Colon (tissue), 2 donors: ENCODE measurements at regions not wholly inside any gene's neighbourhood (a gene's known extent, or its start where the extent isn't known, plus 50 kb on each side); places are given as distances from the start of the nearest gene placed in this dataset.
"Not testable (repeated sequence)": the region's sequence is repeated elsewhere in the genome, so short reads cannot be mapped to it uniquely, and the experiment has no call there.

Source experiments
- FAIRE-seq: peaks from 2 replicates; lab custom pipeline; 2012; peaks lifted over from hg19 to GRCh38; lab: Jason Lieb, UNC
- donor health status: control.
- donor health status: control.

DNA sequence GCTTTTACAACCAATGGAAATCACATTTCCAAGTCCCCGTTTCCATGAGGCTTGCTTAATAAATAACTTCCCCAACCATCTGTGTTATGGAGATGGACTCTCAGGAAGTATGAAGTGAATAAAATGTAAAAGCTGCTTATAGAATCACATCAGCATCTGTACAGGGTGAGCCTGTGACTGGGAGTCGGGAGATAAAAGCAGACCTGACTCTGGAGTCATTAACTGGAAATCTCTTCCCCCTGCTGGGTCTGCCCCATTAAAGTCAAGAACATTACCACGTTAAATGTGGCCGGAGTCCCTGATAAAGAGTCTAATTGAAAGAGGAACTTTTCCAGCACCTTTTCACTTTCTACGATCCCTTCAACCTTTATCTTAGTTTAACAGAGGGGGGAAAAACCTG is 368.5 kb downstream of the DOK5 start:
- FAIRE-seq: no peak

DNA sequence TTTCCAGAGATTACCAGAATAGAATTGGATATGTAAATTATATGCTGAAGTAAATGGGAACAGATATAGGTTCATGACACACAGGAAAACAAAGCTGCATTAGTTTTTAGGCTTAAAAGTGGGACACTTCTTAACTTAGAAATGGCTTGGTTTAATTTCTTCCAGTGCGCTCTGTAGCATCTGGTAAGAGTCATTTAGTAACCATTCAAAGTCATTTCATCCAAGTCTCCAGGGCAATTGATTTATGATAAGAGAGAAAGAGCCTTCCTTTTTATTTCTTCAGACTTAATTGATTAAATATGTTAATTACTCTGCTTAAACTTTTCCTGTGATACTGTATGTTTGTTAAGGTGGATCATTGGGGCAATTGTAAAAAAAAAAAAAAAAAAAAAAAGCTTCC is 368.0 kb downstream of the DOK5 start:
- no peak for FAIRE-seq

- FAIRE-seq: no peak
Observed at GRCh38 chr20:54839224-54839623, 363.8 kb downstream of the DOK5 start.

- no peak for FAIRE-seq
Observed at GRCh38 chr20:54837226-54837625, 361.8 kb downstream of the DOK5 start.

- FAIRE-seq: no peak
Observed at GRCh38 chr20:54822386-54822785, 347.0 kb downstream of the DOK5 start.

DNA sequence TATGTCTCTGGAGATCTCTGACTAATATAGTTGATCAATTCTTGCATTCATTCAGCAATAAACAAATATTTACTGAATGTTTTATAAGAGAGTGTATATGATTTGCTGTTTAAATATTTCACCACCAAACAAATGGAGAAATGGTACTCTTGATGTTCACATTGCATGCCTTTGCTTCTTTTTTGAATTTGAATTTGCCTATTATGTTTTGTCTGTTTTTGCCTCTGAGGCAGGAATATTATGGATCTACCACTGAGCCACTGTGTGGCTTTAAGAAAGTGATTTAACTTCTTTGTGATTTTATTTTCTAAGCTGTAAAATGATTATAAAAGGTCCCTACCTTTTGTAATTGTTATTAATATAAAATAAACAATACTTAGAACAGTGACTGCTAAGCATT is 345.0 kb downstream of the DOK5 start:
- FAIRE-seq: no peak

GRCh38 chr20:54806462-54806861 is 331.1 kb downstream of the DOK5 start:
- no peak for FAIRE-seq

DNA sequence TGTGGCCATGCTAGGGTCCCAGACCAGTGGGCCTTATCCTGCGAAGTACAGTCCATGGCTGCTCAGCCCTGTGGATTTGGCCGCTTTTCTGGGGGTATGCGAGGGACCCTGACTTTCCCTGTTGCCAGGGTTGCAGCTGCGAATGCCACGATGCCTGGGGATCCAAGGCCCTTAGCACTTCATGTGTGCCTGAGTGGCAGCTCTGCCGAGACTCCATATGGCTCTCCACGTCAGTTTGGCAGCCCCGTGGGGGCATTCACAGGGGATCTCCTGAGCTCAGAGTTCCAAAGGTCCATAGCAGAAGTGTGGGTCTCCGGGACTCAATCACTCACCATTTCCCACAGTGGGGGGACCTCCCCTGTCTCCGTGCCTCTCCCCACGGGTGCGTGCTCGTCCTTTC is 319.5 kb downstream of the DOK5 start:
- no peak for FAIRE-seq

DNA sequence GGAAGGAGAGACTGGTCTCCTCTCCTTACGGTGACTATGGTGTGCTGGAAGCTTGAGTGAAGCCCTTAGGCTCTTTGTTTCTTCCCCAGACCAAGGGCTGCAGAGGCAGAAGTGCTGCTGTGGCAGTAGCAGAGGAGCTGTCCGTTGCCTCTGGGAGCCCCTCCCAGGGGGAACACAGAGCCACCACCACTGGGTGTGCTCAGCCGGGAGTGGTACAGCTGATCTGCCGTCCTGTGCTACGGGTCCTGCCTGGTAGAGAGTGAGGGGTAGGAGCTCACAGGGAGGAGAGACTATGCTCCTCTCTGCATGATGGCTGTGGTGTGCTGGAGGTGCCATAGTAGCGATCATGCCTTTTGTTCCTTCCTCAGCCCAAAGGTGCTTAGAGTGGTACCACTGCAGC is 318.7 kb downstream of the DOK5 start:
- FAIRE-seq: no peak

- FAIRE-seq: no peak
Observed at GRCh38 chr20:54793291-54793992, 318.0 kb downstream of the DOK5 start.

GRCh38 chr20:54792688-54793087 is 317.3 kb downstream of the DOK5 start:
- no peak for FAIRE-seq

DNA sequence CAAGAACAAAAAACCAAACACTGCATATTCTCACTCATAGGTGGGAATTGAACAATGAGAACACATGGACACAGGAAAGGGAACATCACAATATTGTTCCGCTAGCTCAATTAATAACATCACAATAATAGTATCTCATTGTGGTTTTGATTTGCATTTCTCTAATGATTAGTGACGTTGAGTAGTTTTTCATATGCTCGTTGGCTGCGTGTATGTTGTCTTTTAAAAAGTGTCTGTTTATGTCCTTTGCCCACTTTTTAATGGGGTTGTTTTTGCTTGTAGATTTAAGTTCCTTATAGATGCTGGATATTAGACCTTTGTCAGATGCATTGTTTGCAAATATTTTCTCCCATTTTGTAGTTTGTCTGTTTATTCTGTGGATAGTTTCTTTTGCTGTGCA is 312.9 kb downstream of the DOK5 start:
- not testable (repeated sequence) for FAIRE-seq

DNA sequence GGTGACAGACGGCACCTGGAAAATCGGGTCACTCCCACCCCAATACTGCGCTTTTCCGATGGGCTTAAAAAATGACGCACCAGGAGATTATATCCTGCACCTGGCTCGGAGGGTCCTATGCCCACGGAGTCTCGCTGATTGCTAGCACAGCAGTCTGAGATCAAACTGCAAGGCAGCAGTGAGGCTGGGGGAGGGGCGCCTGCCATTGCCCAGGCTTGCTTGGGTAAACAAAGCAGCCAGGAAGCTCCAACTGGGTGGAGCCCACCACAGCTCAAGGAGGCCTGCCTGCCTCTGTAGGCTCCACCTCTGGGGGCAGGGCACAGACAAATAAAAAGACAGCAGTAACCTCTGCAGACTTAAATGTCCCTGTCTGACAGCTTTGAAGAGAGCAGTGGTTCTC is 307.4 kb downstream of the DOK5 start:
- not testable (repeated sequence) for FAIRE-seq

DNA sequence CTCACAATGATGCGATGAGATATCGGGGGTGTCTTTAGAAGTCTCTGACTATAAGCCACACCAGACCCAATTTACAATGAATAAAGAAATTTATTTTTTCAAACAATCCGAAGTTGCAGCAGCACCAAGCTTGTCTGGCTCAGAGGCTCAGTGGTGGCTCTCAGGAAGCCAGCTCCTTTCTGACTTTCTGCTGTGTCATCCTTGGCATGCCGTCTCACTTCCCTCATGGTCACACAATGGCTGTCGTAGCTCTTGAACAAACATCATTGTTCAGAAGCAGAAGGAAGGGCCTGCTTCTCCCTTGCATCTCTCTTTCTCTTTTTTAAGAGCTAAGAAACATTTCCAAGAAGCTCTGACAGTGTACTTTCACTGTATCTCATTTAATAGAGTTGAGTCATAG is 299.0 kb downstream of the DOK5 start:
- no peak for FAIRE-seq

GRCh38 chr20:54773643-54774000 is 298.2 kb downstream of the DOK5 start:
- no peak for FAIRE-seq

DNA sequence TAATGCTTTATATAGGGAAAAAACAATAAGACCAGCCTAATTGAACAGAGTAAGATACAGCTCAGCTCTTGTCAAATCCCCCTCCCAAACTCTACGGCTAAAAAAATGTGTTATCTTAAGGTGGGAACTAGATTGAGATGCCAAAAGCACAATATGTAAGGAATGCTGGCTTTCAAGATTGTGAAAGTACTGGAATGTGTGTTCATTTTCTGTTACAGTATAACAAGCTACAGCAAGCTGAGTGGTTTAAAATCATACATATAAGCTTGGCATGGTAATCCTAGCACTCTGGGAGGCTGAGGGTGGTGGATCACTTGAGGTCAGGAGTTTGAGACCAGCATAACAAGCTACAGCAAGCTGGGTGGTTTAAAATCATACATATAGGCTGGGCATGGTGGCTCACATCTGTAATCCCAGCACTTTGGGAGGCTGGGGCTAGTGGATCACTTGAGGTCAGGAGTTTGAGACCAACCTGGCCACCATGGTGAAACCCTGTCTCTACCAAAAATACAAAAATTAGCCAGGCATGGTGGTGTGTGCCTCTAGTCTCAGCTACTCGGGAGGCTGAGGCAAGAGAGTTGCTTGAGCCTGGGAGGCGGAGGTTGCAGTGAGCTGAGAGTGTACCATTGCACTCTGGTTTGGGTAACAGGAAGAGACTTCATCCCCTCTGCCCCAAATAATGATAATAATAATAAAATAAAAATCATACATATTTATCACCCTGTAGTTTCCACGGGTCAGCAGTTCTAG is 297.7 kb downstream of the DOK5 start:
- no peak for FAIRE-seq

DNA sequence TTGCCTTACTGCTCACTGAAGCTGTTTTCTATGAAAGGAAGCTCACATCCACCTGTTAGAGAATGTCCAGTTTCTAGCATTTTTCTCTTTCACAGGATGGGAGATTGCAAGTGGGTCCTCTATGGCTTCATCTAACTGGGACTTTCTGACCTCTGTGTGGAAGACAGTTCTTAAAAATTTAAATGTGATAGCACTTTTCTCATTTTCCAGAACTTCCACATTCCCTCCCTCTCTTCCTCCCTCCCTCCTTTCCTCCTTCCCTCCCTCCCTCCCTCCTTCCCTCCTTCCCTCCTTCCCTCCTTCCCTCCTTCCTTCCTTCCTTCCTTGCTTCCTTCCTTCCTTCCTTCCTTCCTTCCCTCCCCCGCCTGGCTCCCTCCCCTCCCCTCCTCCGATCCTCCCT is 291.1 kb downstream of the DOK5 start:
- no peak for FAIRE-seq

DNA sequence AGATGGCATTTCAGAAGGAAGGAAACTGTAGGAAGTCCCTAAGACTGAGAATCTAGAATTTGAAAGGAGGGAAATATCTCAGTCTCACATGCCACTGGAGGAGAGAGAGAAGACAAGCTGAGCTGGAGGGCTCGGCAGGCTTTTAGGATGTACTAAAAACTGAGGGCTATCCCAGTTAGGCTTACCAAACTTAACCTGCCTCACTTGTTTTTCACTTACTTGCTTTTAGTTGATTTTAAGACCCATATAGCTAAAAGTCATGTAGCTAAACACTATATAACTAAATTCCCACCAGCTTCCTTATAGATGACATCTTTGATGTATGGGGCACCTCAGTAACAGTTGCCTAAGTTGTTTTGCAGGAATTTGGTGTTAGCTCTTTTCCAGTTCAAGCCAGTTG is 288.0 kb downstream of the DOK5 start:
- no peak for FAIRE-seq

DNA sequence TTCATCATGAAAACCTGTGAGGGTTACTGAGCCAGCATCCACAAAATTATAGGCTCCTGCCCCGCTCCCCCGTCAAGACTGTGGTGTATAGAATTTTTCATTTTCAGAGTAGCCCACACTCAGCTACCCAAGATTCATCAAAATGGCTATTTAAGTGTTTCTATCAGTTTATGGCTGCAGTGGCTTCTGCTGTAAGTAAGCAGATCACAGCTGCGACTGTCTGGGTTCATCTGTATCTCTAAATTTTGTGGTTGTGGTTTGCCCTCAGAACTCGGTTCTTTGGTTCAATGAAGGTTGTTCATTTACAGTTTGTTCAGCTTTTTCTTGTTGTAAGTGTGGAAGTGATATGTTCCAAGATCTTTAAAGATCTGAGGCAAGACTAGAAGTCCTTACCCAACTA is 284.2 kb downstream of the DOK5 start:
- FAIRE-seq: no peak

- no peak for FAIRE-seq
Observed at GRCh38 chr20:54746796-54747195, 271.4 kb downstream of the DOK5 start.

DNA sequence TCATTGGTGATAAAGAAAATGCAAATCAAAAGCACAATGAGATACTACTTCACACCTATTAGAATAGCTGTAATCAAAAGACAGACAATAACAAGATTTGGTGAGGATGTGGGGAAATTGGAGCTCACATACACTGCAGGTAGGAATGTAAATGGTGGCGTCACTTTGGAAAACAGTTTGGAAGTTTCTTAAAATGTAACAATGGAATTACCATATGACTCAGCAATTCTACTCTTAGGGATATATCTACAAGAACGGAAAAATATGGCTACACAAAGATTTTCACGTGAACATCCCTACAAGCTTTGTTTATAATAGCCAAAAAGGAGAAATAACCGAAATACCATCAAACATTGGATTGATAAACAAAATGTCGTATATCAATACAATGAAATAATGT is 270.4 kb downstream of the DOK5 start:
- FAIRE-seq: no peak

- FAIRE-seq: no peak
Observed at GRCh38 chr20:54744097-54744496, 268.7 kb downstream of the DOK5 start.

DNA sequence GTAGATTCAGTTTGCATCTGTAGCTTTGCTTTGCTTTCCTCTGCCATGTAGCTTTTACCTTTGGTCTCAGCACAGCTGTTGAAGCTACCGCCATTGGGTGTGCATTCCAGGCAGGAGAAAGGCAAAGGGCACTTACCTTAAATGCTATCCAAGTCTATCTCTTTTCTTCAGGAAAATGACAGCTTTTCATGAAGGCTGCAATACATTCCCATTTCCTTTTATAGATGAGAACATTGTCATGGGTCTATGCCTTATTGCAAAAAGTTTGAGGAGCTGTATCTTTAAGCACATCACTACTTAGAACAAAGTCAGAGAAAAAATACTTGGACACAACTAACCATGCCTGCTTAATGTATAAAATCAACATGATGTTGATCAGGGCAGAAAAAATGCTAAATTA is 266.8 kb downstream of the DOK5 start:
- FAIRE-seq: no peak

DNA sequence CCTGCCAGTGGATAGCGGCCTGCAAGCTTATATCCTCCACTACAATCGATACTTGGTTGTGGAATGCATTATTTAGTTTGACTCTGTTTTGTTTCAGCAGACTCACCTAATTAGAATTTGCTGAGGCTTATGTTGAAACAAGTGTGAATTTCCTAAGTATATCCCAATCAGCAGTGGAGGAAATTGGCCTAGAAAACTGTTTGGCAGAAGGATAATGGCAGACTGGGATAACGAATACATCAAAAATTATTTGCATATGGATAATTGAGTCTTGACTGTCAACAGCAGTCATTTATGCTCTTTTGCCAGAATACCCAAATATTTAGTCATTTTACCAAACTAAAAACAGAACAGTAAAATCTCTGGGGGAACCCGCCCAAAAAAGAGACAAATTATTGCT is 261.0 kb downstream of the DOK5 start:
- FAIRE-seq: no peak
